Neural cell (in vitro differentiated cells): ENCODE measurements at regions not wholly inside any gene's neighbourhood (a gene's known extent, or its start where the extent isn't known, plus 50 kb on each side); places are given as distances from the start of the nearest gene placed in this dataset.

ENCODE experiments used
- H2AFZ ChIP-seq: fragments of 200-600, 300-800 bp; sonication (generic), shearing (Covaris generic); 2 replicates; pipeline ENCODE4 v1.6.0; 2014; ENCODE audit warnings: low read depth, mild to moderate bottlenecking, antibody characterized with exemption, low read length, moderate library complexity
- H3F3A ChIP-seq: fragments of 200-600 bp; shearing (Covaris generic); 2 replicates; pipeline ENCODE4 v1.6.1; 2016; ENCODE audit warnings: mild to moderate bottlenecking, moderate library complexity, mixed read lengths, antibody characterized with exemption, low read length; ENCODE audit not compliant: insufficient read depth, poor library complexity, severe bottlenecking
- H3K27ac ChIP-seq: fragments of 200-600, 300-800 bp; sonication (generic), shearing (Covaris generic); 2 replicates; pipeline ENCODE4 v1.5.1; 2014; ENCODE audit warnings: mild to moderate bottlenecking, low read length, moderate library complexity
- H3K27me3 ChIP-seq: fragments of 300-800, 200-600 bp; sonication (generic), shearing (Covaris generic); 2 replicates; pipeline ENCODE4 v1.6.0; 2014; ENCODE audit warnings: mild to moderate bottlenecking, low read depth, low read length, moderate library complexity; ENCODE audit not compliant: insufficient read depth
- H3K36me3 ChIP-seq: fragments of 300-800, 200-600 bp; sonication (generic), shearing (Covaris generic); 2 replicates; pipeline ENCODE4 v1.5.1; 2014; ENCODE audit warnings: mild to moderate bottlenecking, antibody characterized with exemption, low read length, moderate library complexity; ENCODE audit not compliant: insufficient read depth
- H3K4me2 ChIP-seq: fragments of 300-800, 200-600 bp; sonication (generic), shearing (Covaris generic); 2 replicates; pipeline ENCODE4 v1.6.0; 2014; ENCODE audit warnings: mild to moderate bottlenecking, low read length
- H3K4me3 ChIP-seq: fragments of 300-800, 200-600 bp; sonication (generic), shearing (Covaris generic); 2 replicates; pipeline ENCODE4 v1.5.1; 2014; ENCODE audit warnings: mild to moderate bottlenecking, low read length, moderate library complexity
- H3K79me2 ChIP-seq: fragments of 200-600 bp; shearing (Covaris generic); replicated peaks from 2 replicates; pipeline ENCODE4 v1.6.0; 2014; ENCODE audit warnings: mild to moderate bottlenecking, low read length, moderate library complexity; ENCODE audit not compliant: insufficient read depth
- H3K9ac ChIP-seq: fragments of 300-800, 200-600 bp; sonication (generic), shearing (Covaris generic); 2 replicates; pipeline ENCODE4 v1.6.1; 2016; ENCODE audit warnings: mild to moderate bottlenecking, low read length, mixed read lengths
- H3K9me2 ChIP-seq: fragments of 200-600 bp; shearing (Covaris generic); 2 replicates; pipeline ENCODE4 v1.6.1; 2016; ENCODE audit warnings: mild to moderate bottlenecking, low read length, mixed read lengths; ENCODE audit not compliant: insufficient read depth
- H3K9me3 ChIP-seq: fragments of 200-600, 300-800 bp; sonication (generic), shearing (Covaris generic); 2 replicates; pipeline ENCODE4 v1.6.1; 2016; ENCODE audit warnings: mild to moderate bottlenecking, mixed run types, low read length, moderate library complexity, mixed read lengths
- H4K20me1 ChIP-seq: fragments of 200-600 bp; shearing (Covaris generic); 2 replicates; pipeline ENCODE4 v1.6.1; 2016; ENCODE audit warnings: mild to moderate bottlenecking, mixed run types; ENCODE audit not compliant: insufficient read depth
- EP300 ChIP-seq: fragments of 450-650 bp; conservative IDR thresholded peaks from 2 replicates; pipeline ENCODE4 v1.6.1; 2014; ENCODE audit warnings: antibody characterized with exemption, mild to moderate bottlenecking, moderate library complexity; ENCODE audit not compliant: poor library complexity, severe bottlenecking
- EZH2 ChIP-seq: fragments of 200-600, 300-800 bp; shearing (Covaris generic), sonication (generic); IDR thresholded peaks from 2 replicates; pipeline ENCODE4 v1.6.1; 2014; ENCODE audit warnings: antibody characterized with exemption, low read length, borderline replicate concordance, mild to moderate bottlenecking; ENCODE audit not compliant: insufficient read depth, poor library complexity, severe bottlenecking
- MXI1 ChIP-seq: fragments of 450-650 bp; conservative IDR thresholded peaks from 2 replicates; pipeline ENCODE4 v1.6.1; 2014; ENCODE audit warnings: antibody characterized with exemption, mild to moderate bottlenecking; ENCODE audit not compliant: poor library complexity, severe bottlenecking
- POLR2AphosphoS5 ChIP-seq: IDR thresholded peaks from 2 replicates; pipeline ENCODE4 v1.6.1; 2012
- RAD21 ChIP-seq: fragments of 450-650 bp; conservative IDR thresholded peaks from 2 replicates; pipeline ENCODE4 v1.6.1; 2014; ENCODE audit warnings: antibody characterized with exemption, mild to moderate bottlenecking, moderate library complexity
- SMC3 ChIP-seq: fragments of 450-650 bp; conservative IDR thresholded peaks from 2 replicates; pipeline ENCODE4 v1.6.1; 2014; ENCODE audit warnings: antibody characterized with exemption, mild to moderate bottlenecking, moderate library complexity; ENCODE audit not compliant: poor library complexity
- TAF1 ChIP-seq: IDR thresholded peaks from 2 replicates; pipeline ENCODE4 v1.6.1; 2012; ENCODE audit warnings: low read depth
- TF ChIP-seq, protein P1 (sequence below): IDR thresholded peaks from 2 replicates; pipeline ENCODE4 v1.6.1; 2012; ENCODE audit warnings: borderline replicate concordance
- TF ChIP-seq, protein P2 (sequence below): fragments of 450-650 bp; IDR thresholded peaks from 2 replicates; pipeline ENCODE4 v1.5.1; 2014; ENCODE audit warnings: antibody characterized with exemption, mild to moderate bottlenecking, moderate library complexity; ENCODE audit not compliant: poor library complexity, severe bottlenecking

DNA sequence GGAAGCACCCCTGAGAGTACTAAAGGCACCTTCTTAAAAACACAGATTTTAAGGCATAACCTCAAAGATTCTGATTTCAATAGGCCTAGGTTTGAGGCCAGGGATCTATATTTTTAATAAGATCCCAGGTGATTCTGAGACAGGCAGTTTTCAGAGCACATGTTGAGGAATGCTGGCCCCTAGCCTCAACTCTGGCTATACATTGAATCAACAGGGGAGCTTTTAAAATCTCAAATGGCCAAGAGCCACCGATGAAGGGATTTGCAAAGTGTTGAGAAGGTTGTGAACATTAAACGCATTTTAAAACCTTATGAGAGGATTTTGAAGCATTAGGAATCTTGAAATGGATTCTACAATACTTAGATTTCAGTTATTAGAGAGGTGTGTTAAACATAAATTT, 268.8 kb upstream of the ARHGEF26 start:
- TF ChIP-seq EP300 = no peak
- TF ChIP-seq, protein P1, sequence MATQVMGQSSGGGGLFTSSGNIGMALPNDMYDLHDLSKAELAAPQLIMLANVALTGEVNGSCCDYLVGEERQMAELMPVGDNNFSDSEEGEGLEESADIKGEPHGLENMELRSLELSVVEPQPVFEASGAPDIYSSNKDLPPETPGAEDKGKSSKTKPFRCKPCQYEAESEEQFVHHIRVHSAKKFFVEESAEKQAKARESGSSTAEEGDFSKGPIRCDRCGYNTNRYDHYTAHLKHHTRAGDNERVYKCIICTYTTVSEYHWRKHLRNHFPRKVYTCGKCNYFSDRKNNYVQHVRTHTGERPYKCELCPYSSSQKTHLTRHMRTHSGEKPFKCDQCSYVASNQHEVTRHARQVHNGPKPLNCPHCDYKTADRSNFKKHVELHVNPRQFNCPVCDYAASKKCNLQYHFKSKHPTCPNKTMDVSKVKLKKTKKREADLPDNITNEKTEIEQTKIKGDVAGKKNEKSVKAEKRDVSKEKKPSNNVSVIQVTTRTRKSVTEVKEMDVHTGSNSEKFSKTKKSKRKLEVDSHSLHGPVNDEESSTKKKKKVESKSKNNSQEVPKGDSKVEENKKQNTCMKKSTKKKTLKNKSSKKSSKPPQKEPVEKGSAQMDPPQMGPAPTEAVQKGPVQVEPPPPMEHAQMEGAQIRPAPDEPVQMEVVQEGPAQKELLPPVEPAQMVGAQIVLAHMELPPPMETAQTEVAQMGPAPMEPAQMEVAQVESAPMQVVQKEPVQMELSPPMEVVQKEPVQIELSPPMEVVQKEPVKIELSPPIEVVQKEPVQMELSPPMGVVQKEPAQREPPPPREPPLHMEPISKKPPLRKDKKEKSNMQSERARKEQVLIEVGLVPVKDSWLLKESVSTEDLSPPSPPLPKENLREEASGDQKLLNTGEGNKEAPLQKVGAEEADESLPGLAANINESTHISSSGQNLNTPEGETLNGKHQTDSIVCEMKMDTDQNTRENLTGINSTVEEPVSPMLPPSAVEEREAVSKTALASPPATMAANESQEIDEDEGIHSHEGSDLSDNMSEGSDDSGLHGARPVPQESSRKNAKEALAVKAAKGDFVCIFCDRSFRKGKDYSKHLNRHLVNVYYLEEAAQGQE = no peak
- TF ChIP-seq, protein P2, sequence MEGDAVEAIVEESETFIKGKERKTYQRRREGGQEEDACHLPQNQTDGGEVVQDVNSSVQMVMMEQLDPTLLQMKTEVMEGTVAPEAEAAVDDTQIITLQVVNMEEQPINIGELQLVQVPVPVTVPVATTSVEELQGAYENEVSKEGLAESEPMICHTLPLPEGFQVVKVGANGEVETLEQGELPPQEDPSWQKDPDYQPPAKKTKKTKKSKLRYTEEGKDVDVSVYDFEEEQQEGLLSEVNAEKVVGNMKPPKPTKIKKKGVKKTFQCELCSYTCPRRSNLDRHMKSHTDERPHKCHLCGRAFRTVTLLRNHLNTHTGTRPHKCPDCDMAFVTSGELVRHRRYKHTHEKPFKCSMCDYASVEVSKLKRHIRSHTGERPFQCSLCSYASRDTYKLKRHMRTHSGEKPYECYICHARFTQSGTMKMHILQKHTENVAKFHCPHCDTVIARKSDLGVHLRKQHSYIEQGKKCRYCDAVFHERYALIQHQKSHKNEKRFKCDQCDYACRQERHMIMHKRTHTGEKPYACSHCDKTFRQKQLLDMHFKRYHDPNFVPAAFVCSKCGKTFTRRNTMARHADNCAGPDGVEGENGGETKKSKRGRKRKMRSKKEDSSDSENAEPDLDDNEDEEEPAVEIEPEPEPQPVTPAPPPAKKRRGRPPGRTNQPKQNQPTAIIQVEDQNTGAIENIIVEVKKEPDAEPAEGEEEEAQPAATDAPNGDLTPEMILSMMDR = no peak
- no peak for TF ChIP-seq SMC3
- TF ChIP-seq POLR2AphosphoS5 = no peak
- no peak for TF ChIP-seq MXI1
- TF ChIP-seq TAF1 = no peak
- TF ChIP-seq EZH2 = no peak
- no peak for TF ChIP-seq RAD21
- no peak overlapping the region for H3K4me2 ChIP-seq
- H3K27me3 ChIP-seq = no peaks in the 10 kb centered on the region
- no peaks in the 10 kb centered on the region for H3K9me2 ChIP-seq
- no peak overlapping the region for H3K9ac ChIP-seq
- no peak overlapping the region for H2AFZ ChIP-seq
- no peaks in the 10 kb centered on the region for H3K36me3 ChIP-seq
- no peaks in the 10 kb centered on the region for H3F3A ChIP-seq
- H3K27ac ChIP-seq = no peak overlapping the region
- H4K20me1 ChIP-seq = no peaks in the 10 kb centered on the region
- no peaks in the 10 kb centered on the region for H3K79me2 ChIP-seq
- no peak overlapping the region for H3K4me3 ChIP-seq
- no peaks in the 10 kb centered on the region for H3K9me3 ChIP-seq

DNA sequence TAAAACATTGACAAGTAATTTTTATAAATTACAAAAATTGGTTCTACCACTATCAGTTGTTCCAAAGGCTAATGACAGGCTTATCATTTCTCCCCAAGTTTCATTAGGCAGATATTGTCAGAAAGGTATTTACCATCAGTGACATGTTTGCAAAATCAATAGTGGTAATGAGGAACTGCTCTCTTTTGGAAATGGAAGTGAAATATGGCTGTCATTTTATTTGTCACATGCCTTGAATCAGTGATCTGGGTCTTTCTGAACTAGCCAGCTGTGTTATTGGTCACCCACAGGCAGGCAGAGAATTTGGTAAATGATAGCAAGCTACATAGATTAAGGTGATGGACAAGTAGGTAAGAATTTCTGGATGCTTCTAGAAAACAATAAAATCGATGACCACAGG, 268.0 kb upstream of the ARHGEF26 start:
- TF ChIP-seq MXI1 (no peak), POLR2AphosphoS5 (no peak), SMC3 (no peak), EP300 (no peak), EZH2 (no peak), RAD21 (no peak), TAF1 (no peak)
- TF ChIP-seq, protein P2 = no peak
- TF ChIP-seq, protein P1 = no peak
- no peaks in the 10 kb centered on the region for H3F3A ChIP-seq
- no peak overlapping the region for H3K4me2 ChIP-seq
- no peak overlapping the region for H3K27ac ChIP-seq
- H3K4me3 ChIP-seq = no peak overlapping the region
- H3K36me3 ChIP-seq = no peaks in the 10 kb centered on the region
- H3K79me2 ChIP-seq = no peaks in the 10 kb centered on the region
- no peaks in the 10 kb centered on the region for H3K9me2 ChIP-seq
- no peaks in the 10 kb centered on the region for H3K27me3 ChIP-seq
- no peaks in the 10 kb centered on the region for H4K20me1 ChIP-seq
- no peak overlapping the region for H2AFZ ChIP-seq
- no peak overlapping the region for H3K9ac ChIP-seq
- H3K9me3 ChIP-seq = no peaks in the 10 kb centered on the region
